HG03095 (cell line): ENCODE measurements at regions not wholly inside any gene's neighbourhood (a gene's known extent, or its start where the extent isn't known, plus 50 kb on each side); places are given as distances from the start of the nearest gene placed in this dataset.
"Not testable (repeated sequence)": the region's sequence is repeated elsewhere in the genome, so short reads cannot be mapped to it uniquely, and the experiment has no call there.

Source experiments
- ATAC-seq: cut with Tn5 transposase; IDR thresholded peaks from one replicate; pipeline ENCODE4 v1.9.1; 2021; ENCODE audit warnings: moderate library complexity; ENCODE audit not compliant: unreplicated experiment

DNA sequence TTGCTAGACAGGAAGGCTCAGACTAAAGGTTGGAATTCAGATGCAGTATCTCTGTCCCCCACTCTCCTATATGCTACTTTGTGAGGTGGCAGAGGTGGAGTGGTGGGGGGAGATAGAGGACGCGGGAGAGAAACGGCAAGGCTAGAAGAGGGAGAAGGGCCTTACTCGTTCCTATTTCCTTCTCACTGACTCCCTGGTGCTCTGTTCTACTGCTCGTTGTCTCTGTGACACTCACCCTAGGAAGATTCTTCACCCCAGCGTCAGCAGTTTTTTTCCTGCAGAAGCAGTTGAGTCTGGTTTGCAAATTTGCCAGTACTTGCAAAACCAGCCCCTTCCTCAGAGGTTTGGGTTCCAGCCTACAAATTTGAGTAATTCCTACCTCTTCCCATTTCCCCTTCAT lies 801.1 kb upstream of the SLC35B3 start:
- ATAC-seq: no peak

DNA sequence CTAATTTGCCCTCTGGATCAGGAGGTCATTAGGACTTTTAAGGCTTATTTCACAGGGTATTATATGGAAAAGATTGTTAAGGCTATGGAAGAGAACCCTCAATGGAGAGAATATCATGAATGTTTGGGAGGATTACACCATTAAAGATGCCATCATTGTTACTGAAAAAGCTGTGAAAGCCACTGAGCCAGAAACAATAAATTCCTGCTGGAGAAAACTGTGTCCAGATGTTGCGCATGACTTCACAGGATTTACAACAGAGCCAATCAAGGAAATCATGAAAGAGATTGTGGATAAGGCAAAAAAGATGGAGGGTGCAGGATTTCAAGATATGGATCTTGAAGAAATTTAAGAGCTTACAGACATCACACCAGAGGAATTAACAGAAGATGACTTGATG lies 798.3 kb upstream of the SLC35B3 start:
- ATAC-seq: no peak

DNA sequence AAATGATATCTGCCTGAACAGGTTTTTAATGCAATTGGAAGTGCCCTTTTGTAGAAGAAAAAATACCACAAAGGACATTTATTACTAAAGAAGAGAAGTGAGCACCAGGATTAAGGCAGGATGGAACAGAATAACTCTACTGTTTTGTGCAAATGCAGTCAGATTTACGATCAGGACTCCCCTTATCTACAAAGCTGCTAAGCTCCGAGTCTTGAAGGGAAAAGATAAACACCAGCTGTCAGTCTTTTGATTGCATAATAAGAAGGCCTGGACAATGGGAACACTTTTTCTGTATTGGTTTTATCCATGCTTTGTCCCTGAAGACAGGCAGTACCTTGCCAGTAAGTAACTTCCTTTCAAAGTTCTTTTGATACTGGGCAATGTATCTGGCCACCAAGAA lies 797.9 kb upstream of the SLC35B3 start:
- ATAC-seq: no peak

DNA sequence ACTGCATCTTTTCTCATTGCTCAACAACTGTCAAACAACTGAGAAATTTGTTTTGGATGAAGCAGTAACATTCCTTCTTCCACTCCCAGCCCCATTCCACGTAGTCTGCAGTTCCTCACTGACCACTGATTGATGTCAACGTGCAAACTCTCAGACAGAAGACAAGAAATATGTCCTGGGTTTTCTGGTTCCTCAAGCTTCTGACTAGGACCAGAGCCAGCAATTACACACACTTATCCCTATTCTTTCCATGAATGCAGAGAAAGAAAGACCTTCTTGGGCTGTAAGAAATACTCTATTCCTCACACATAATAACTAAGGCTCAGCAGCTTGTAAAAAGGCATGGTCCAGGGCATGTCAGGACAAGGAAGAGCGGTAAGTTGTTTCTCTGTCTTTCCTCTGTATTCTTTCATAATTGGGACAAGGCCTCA lies 790.1 kb upstream of the SLC35B3 start:
- ATAC-seq: no peak

DNA sequence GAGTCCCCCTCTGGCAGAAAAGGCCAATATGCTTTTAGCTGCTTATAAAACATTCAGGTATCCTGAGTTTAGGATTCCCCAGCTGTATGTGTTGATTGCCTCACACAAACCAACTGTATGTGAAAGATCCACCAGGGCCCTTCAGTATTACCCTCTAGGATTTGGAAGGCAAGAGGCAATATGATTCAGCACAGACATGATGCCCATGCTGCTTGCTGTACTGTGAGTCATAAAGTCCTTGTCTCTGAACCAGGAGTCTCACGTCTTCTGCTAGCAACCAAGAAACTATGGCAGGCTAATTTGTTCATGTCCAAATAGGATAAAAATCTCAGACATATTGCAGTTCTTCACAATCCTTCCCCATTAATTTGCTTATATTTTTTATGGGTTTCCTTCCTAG lies 789.2 kb upstream of the SLC35B3 start:
- ATAC-seq: no peak

DNA sequence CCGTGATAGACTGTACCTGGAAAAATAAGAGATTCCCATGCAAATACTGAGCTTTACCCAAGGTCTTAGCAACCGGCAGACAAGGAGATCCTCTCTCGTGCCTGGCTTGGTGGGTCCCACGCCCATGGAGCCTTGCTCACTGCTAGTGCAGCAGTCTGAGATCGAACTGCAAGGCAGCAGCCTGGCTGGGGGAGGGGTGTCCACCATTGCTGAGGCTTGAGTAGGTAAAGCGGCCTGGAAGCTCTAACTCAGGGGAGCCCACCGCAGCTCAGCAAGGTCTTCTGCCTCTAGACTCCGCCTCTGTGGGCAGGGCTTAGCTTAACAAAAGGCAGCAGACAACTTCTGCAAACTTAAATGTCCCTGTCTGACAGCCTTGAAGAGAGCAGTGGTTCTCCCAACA lies 778.4 kb upstream of the SLC35B3 start:
- ATAC-seq: not testable (repeated sequence)

DNA sequence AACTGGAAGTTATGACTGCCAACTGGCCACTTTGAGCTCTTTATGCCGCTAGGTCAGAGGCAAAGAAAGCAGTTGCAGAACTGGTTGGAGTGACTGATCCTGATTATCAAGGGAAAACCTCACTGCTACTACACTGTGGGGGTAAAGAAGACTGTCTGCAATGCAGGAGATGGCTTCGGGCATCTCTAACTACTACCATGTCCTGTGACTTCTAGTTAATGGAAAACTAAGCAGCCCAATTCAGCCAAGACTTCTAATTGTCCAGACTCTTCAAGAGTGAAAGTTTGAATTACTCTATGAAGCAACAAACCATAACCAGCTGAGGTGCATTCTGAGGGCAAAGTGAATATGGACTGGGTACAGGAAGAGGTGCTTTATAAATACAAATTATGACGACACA lies 773.6 kb upstream of the SLC35B3 start:
- ATAC-seq: no peak

DNA sequence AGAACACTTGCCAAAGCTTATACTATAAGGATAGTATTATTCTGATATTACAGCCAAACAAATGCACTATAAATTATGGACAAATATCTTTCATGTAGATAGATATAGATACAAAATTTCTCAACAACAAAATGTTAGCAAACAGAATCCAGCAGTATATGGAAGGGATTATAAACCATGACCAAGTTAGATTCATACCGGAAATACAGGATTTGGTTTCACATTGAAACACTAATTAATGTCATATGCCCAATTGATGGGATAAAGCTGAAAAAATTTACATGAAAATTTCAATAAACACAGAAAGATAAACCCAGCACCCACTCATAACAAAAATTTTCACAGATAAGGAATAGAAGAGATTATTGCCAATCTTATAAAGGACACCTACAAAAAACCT lies 770.3 kb upstream of the SLC35B3 start:
- ATAC-seq: no peak

DNA sequence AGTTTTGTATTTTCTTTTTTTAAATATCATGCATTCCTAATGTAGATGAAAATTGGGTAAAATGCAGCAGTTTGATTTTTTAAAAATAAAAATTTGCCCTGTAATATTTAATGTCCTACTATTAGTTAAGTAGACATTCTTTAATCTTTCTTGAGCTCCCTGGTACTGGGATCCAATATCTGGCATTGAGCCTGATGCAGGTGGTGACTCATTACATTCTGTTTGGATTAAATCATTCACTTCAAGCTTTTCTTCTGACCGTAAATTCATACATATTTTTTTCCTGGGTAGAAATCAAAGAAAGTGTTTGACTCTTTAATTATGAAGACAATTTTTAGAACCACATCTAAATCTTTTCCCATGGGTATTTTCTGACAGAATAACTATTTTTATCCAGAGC lies 768.8 kb upstream of the SLC35B3 start:
- ATAC-seq: no peak

DNA sequence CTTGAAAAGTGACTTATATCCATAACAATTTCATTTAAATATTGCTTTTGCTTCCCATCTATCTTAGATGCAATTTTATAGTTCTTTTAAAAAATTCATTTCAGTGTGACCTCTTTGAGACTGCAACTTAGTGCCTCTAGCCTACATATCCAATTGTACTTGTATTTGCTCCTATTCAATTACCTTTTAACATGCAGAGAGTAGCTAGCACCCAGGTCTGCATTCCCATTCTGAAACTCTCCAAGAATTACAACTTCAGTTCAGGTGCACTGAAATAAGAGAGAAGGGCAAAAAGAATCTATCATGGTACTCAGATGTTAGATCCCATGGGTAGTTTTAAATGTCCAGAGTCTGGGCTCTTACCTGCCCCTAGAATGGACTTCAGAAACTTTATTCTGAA lies 765.4 kb upstream of the SLC35B3 start:
- ATAC-seq: no peak

DNA sequence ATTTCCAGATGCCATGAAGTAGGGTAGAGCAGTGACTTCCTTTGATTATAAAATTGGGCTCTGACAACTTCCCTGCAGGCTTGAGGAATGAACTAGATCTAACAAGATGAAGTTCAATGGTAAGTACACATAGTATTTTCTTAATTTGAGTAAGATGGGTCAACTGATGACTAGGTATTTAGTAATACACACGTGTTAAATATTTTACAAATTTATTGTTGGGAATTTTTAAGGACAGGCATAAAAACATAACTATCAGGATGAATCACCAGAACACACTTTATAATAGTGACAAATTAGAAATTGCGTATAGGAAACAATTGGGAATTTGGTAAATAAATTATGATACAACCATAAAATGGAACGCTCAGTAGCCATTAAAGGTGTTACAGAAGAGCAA lies 762.4 kb upstream of the SLC35B3 start:
- ATAC-seq: no peak

DNA sequence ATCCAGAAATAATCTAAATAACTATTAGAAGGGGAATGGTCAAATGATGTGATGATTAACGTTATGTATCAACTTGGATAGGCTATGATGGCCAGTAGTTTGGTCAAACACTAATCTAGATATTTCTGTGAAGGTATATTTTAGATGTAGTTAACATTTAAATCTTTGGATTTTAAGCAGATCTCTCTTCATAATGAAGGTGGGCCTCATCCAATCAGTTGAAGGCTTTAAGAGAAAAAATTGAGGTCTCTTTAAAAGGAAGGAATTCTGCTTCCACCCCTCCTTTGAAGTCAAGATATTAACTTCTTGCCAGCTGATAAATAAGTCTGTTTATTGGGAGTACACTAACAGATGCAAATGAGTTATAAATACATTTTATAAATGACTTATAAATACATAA lies 760.0 kb upstream of the SLC35B3 start:
- no peak for ATAC-seq

DNA sequence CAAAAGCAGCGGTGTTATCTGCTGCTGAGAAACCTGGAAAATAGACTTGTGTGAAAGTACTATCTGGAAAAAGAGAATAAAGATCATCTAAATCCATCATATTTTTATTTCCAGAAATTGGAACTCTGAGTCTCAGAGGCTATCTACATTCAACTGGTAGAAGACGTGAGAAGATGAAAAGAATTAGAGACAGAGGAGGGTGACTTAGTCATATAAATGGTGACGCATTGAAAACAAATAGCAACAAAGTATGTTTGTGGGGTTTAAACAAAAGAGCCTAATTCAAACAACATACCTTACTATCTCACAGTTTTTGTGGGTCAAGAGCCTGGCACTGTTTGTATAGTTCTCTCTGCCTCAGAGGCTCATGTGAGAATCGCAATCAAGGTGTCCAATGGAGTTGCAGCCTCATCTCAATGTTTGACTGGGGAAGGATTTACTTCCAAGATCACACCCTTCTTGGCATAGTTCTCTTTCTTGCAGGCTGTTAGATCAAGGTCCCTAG lies 757.1 kb upstream of the SLC35B3 start:
- no peak for ATAC-seq

DNA sequence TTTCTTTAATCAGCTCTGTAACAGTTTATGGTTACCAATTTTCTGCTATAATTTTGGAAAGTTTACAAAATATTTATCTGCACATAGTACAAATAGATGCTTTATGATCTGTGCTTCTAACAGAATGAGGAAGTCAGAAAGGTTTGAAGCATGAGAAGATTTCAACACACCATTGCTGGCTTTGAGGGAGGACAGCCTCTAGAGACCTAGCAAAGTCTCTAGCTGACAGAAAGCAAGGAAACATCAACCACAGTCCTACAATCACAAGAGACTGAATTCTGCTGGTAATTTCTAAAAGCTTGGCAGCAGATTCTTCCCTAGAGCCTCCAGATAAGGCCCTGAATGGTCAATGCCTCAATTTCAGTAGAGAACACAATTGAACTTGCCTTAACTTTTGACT lies 750.8 kb upstream of the SLC35B3 start:
- no peak for ATAC-seq

DNA sequence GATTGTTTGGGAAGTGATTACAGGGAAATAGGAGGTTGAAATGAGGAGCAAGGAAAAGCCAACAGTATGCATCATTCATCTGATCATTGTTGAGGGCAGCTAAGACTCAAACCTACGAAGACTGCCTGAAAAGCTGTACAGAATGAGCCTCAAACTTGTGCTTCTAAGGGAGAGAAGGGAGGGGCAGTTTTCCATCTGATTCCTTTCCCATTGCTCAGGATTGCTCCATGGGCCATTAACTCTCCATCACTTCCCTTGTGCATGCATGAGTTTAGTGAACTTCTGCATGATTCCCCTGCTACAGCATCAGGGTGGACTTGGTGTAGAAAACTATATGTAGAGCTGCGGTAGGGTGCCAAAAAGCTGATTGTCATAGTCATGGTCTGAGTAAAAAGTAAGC lies 742.7 kb upstream of the SLC35B3 start:
- no peak for ATAC-seq

DNA sequence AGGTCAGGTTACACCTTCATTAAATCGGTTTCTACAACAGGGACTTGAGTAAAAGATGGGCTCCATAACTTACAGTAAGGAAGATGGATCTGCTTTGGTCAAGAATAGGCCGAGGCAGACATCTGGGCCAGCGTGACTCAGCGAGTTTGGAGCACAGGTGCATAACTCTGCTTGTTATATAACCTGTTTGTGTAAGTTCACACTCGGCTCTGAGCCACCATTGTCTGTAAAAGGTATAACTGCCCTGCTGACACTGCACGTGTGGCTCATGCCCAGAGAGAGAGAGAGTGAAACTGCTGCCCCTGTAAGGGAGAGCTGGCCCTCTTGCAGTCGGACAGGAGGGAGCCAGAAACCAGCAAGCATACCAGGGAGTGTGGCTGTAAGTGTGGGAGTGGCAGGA lies 737.9 kb upstream of the SLC35B3 start:
- no peak for ATAC-seq

DNA sequence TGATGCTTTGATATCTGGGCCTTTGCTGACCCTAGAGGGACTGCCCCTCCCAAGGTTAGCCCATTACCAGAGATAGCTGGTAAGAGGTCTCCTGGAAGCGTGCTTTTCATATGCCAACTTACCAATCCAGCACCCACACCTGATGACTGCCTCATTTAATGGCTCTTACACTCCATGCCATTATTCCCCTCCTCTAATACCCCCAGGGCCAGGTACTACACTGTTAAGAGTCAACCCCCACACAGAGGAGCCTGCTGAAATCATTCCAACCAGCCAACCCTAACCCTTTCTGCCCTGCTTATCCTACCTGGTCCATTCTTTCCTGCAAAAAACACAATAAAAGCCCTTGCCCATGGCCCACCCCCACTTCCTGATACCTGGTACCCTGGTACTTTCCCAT lies 736.8 kb upstream of the SLC35B3 start:
- ATAC-seq: no peak

DNA sequence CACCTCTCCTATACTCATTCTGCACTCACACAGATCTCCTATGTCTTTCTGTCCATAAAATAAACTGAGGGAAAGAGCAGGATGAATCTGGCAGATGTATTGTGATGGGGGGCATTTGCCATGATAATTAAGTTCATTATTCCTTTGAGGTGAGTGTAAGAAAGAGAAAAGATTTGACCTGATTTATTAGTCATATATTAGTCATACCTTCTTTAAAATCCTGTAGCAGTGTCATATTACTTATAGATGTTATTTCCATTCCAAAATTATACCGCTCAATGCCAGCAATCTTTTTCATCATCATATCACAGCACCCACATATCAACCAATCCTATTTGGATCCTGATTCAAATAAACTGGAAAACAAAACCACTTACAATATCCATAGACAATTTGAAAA lies 733.3 kb upstream of the SLC35B3 start:
- ATAC-seq: no peak

DNA sequence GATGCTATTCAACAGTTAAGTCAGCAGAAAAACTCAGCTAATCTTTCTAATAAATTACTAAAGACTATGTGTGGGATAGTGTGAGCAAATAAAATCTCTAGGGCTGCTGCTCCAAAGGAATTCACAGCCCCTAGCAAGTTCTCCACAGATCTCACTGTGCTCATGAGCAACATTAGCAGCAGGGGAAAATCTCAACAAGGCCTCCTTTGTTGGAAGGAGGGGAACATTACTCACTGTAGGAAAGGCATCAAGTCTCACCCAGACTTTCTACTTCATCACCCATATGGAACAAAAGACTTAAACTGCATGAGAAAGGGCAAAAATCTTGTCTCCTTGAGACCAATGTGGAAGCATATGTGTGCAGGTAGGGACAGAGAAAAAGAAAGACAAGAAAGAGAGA lies 726.4 kb upstream of the SLC35B3 start:
- ATAC-seq: no peak

DNA sequence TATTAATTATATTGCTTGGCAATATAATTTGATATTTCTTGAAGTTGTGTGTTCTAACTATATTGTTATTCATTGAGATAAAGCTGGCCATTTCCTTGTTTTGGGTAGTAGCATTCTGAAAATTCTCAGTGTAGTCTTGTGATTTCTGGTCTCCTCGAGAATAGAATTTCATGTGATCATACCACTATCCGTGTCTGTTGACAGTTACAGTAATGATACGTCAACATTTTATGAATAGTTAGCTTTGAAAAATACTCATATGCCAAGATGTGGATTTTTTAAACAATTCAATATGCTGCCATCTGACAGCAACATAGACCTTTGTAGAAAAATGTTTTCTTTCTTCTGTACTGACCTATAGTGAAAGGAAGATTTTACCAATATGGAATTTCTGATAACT lies 723.7 kb upstream of the SLC35B3 start:
- ATAC-seq: no peak

DNA sequence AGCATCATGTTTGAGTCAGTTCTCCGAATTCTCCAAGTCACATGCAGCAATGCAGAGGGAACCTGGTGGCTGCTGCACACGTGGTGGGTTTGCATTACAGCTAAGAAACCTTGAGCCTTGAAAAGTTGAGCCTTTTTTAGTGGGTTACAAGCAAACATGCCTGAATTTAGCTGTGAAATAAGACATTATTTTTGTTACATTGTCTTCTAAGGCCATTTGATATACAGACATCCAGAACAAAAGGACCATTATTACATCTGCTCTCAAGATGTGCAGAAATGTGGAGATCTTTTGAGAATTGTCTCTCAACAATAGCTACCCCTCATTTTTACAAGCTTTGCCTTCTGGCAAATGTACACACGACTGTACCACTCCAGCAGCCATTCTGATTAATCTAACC lies 720.5 kb upstream of the SLC35B3 start:
- no peak for ATAC-seq

DNA sequence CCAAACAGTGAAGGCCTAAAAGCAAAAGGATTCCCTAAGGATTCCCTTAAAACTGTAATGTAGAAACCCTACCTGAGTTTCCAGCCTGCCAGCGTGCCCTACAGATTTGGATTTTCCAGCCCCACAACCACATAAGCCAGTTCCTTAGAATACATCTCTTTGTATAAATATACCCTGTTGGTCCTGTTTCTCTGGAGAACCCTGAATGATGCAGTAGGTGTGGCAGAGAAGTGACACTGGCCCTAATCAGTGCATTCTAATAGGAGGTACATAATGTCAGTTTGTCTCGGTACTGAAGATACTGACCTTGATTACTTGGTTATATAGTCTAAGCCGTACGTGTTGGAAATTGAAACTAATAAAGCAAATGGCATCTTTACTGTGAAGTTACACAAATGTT lies 707.8 kb upstream of the SLC35B3 start:
- ATAC-seq: no peak

DNA sequence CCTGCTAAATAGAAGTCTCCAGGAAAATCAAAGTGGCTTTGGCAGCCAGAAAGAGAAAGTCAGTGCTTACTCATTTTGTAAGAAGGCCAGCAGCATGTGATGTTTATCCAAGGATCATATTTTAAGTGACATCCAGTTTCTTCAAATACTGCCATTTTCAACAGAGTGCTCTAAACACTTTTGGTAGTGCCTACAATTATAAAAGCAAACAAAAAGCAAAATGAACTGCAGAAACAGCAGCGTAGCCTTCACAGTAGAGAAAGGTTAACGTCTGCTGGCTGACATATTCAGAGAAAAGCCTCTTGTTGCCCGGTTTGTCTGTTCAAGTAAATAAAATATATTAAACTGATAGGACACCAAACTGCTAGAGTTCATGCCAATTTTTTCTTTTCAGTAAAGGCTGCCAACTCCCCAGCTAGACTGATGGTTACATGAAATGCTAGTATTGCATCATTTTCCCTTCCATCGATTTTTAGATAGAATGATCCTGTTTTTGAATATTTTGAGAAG lies 705.7 kb upstream of the SLC35B3 start:
- no peak for ATAC-seq

DNA sequence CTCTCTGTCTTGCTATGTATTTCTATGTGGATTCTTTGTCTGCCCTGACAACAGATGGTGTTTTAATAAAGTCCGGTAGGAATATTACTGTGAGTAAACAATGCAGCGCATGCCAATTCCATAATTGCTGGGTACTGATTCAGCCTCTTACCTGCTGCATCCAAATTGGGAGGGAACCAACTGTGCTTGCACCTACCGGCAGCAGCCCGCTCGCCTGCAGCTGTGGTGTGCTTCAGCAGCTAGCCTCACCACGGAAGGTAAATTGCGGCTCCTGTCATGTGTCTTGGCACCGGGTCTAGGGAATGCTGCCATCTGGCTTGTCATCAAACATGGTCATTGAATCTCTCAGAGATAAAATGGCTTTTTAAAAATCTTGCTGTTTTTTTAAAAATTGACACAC lies 704.8 kb upstream of the SLC35B3 start:
- ATAC-seq: no peak
